CD1c-positive myeloid dendritic cell (primary cell): ENCODE measurements at regions not wholly inside any gene's neighbourhood (a gene's known extent, or its start where the extent isn't known, plus 50 kb on each side); places are given as distances from the start of the nearest gene placed in this dataset.

Experiments used
- DNase-seq: peaks from one replicate; pipeline ENCODE4 v3.0.0-alpha.2; 2016; ENCODE audit errors: extremely low spot score

DNA sequence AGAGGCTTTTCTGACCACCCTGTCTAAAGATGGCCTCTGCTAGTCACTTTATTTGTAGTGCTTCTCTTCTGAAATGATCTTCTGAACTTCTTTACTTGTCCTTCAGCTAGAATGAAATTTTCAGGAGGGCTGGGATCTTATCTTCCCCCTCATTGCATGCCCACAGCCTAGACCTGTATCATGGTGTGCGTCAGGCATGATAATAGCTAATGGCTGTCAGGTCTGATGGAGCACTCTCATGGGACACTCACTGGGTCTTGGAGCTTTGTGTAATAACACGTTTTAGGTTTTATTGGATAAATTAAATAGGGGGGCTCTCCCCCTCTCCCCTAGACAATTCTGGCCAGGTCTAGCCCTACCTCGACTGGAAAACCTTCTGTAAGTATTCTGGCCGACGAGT lies 97.1 kb upstream of the NRXN3 start:
- no peak for DNase-seq

GRCh38 chr14:78074561-78074960 lies 95.6 kb upstream of the NRXN3 start:
- no peak for DNase-seq

GRCh38 chr14:78075033-78075432 lies 95.1 kb upstream of the NRXN3 start:
- DNase-seq: no peak

- no peak for DNase-seq
These were observed 94.5 kb upstream of the NRXN3 start for GRCh38 chr14:78075555-78076277.

GRCh38 chr14:78081245-78081644 lies 88.9 kb upstream of the NRXN3 start:
- DNase-seq: no peak

DNA sequence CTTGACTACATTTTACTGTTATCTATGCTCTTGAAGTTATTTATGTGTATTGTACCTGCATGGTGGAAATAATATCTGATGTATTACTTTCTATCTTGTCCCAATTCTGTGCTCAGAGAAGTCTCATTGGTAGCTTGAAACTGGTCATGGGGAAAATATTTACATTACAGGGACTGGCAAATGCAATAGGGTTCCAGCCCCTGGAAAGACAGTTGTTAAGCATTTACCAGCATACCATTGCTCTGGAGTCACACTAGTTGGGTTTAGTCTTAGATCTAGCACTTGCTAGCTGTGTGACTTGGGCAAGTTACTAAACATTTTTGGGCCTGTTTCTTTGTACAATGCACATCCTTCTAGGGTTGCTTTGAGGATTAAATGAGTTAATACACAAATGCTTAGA lies 86.3 kb upstream of the NRXN3 start:
- no peak for DNase-seq

- no peak for DNase-seq
These were observed 83.8 kb upstream of the NRXN3 start for GRCh38 chr14:78086342-78086741.

DNA sequence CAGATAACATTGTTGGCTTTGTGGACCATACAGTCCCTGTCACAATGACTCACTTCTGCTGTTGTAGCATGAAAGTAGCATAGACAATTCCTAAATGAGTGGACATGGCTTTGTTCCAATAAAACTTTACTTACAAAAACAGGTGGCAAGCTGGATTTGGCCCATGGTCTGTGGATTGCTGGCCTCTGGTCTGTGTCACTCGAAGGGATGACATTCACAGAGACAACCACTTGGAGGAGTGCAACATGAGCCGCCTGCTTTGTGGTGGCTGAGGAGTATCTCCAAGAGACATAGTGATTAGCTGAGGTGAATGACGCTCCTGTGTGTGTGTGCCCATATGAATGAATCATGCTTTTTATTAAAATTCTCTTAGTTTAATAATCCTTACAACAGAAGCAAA lies 81.3 kb upstream of the NRXN3 start:
- no peak for DNase-seq

DNA sequence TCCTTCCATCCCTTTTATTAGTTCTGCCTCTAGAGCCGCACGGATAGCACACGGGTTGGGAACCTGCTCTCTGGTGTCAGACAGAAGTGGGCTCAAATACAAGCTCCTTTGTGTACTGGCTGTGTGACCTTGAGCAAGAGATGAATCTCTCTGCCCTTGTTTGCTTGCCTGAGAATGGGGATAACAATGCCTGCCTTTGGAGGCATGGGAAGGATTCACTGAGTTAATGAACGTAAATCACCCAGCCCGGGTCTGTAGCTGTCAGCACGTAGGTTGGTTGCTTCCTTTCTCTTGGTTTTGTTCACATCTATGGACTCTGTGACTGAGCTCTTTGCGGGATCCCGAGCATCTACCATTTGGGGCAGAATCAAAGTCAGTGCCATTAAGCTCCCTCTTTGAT lies 79.3 kb upstream of the NRXN3 start:
- DNase-seq: no peak

DNA sequence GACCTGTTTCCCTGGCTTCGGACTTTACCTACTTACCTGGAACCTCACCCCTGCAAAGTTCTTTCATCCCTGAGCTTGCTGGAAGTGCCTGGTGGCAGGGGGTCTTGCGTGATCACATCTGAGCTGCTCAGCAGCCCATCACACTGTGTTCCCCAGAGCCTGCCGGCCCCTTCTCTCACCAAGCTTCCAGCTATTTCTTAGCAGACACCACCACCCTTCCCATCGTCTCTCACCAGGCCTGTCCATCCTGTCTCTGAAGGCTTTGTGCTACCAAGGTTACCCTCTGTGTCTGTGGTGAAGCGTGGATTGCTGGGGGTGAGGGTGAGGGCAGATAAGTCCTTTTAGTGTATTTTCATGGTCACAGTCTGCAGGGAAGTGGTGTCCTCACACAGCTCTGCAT lies 78.8 kb upstream of the NRXN3 start:
- no peak for DNase-seq

DNA sequence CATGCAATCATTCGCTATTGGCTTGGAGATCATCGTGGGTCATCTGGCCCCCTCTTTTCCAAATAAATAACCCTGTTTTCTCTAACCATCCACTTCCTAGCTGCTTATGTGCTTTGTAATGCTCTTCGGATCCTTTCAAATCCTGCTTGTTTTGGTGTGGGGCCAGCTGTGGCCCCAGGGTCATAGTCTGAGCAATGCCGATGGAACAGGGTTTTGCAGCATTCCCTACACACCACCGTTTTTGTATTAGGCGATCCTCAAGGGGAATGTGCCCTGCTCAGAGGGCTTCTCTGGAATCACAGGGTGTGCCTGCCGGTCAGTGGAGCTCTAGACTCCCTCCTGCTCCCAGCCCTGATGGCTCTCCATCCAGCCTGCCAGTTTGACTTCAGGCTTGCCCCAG lies 78.1 kb upstream of the NRXN3 start:
- DNase-seq: no peak

DNA sequence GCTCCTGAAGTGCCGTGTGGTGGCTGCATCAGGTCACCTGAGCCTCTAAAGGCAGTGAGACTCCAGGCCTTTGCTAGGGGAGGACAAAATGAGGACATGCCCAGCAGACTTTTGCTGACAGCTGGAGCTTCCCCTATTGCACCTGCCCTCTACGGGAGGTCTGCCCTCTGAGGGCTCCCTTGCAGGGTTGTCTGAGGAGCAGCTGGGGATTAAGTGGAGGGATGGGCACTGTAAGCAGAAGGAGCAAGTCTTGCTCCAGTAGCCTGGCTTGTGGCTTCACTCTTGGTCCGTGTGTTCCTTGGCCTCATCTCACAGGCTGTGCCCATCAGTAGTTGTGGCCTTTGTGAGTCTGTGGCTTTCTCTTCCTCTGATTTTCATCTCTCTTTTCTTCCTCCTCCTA lies 66.9 kb upstream of the NRXN3 start:
- no peak for DNase-seq

- no peak for DNase-seq
These were observed 66.0 kb upstream of the NRXN3 start for GRCh38 chr14:78104160-78104559.

GRCh38 chr14:78104655-78105054 lies 65.5 kb upstream of the NRXN3 start:
- no peak for DNase-seq

- DNase-seq: no peak
These were observed 63.8 kb upstream of the NRXN3 start for GRCh38 chr14:78106381-78106780.

DNA sequence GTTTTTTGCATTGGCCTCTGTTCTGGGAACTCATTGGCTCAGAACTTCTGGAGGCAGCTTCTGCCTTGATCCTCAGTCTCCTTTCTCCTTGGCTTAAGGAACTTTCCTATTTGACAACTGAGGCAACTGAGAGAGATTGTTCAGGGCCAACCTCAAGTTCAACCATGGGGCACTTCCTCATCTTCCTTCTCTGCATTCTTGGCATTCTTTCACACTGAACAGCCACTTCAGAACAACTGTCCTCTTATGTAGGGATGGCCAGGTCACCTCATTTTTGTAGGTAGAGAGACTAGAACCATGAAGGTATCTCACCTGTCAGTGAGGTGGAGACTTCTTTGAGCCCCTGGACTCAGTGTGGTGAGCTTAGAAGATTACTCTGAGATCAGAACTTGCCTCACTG lies 63.0 kb upstream of the NRXN3 start:
- no peak for DNase-seq

DNA sequence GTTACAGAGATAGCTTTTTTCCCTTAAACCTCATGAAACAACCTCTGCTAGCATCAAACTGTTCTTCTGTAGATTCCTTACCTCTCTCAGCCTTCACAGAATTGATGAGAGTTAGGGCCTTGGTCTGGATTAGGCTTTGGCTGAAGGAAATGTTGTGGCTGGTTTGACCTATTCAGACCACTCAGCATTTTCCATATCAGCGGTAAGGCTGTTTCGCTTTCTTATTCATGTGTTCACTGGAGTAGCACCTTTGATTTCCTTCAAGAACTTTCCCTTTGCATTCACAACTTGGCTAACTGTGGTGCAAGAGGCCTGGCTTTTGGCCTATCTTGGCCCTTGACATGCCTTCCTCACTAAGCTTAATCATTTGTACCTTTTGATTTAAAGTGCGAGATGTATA lies 50.7 kb upstream of the NRXN3 start:
- DNase-seq: no peak
